ENCODE measurements at regions not wholly inside any gene's neighbourhood (a gene's known extent, or its start where the extent isn't known, plus 50 kb on each side); places are given as distances from the start of the nearest gene placed in this dataset.

- no peak for TF ChIP-seq POLR2A (IDR thresholded peaks at IDR 0.05)
- TF ChIP-seq, protein P1, sequence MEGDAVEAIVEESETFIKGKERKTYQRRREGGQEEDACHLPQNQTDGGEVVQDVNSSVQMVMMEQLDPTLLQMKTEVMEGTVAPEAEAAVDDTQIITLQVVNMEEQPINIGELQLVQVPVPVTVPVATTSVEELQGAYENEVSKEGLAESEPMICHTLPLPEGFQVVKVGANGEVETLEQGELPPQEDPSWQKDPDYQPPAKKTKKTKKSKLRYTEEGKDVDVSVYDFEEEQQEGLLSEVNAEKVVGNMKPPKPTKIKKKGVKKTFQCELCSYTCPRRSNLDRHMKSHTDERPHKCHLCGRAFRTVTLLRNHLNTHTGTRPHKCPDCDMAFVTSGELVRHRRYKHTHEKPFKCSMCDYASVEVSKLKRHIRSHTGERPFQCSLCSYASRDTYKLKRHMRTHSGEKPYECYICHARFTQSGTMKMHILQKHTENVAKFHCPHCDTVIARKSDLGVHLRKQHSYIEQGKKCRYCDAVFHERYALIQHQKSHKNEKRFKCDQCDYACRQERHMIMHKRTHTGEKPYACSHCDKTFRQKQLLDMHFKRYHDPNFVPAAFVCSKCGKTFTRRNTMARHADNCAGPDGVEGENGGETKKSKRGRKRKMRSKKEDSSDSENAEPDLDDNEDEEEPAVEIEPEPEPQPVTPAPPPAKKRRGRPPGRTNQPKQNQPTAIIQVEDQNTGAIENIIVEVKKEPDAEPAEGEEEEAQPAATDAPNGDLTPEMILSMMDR (IDR thresholded peaks at IDR 0.05): no peak
Observed at GRCh38 chr13:109998037-109998436, 211.7 kb upstream of the IRS2 start.
